Karpas-422 (cell line): ENCODE measurements at regions not wholly inside any gene's neighbourhood (a gene's known extent, or its start where the extent isn't known, plus 50 kb on each side); places are given as distances from the start of the nearest gene placed in this dataset.

Source experiments
- DNase-seq: peaks from one replicate; pipeline ENCODE4 v3.0.0-alpha.2; 2015
- H2AFZ ChIP-seq: fragments of 200-600 bp; sonication (generic); 2 replicates; pipeline ENCODE4 v1.6.1; 2014; ENCODE audit warnings: antibody characterized with exemption, low read length, mixed read lengths
- H3K27ac ChIP-seq: fragments of 200-600 bp; sonication (generic); 2 replicates; pipeline ENCODE4 v1.5.1; 2014; ENCODE audit warnings: mild to moderate bottlenecking, low read length, moderate library complexity
- H3K27me3 ChIP-seq: fragments of 200-600 bp; sonication (generic); 2 replicates; pipeline ENCODE4 v1.6.1; 2014; ENCODE audit warnings: low read length, mixed read lengths
- H3K36me3 ChIP-seq: fragments of 200-600 bp; sonication (generic); 2 replicates; pipeline ENCODE4 v1.6.1; 2014; ENCODE audit warnings: low read length, mixed read lengths; ENCODE audit not compliant: insufficient read depth
- H3K4me1 ChIP-seq: fragments of 200-600 bp; sonication (generic); 2 replicates; pipeline ENCODE4 v1.6.1; 2014; ENCODE audit warnings: mild to moderate bottlenecking, low read length, mixed read lengths
- H3K4me2 ChIP-seq: fragments of 200-600 bp; sonication (generic); 2 replicates; pipeline ENCODE4 v1.6.1; 2014; ENCODE audit warnings: low read length, low read depth, mild to moderate bottlenecking; ENCODE audit not compliant: poor library complexity, severe bottlenecking
- H3K4me3 ChIP-seq: fragments of 200-600 bp; sonication (generic); 2 replicates; pipeline ENCODE4 v1.5.1; 2014; ENCODE audit warnings: mild to moderate bottlenecking, antibody characterized with exemption, low read length, mixed read lengths
- H3K79me2 ChIP-seq: fragments of 200-600 bp; sonication (generic); 2 replicates; pipeline ENCODE4 v1.6.1; 2014; ENCODE audit warnings: mild to moderate bottlenecking, low read length, mixed read lengths
- H3K9ac ChIP-seq: fragments of 200-600 bp; sonication (generic); 2 replicates; pipeline ENCODE4 v1.6.0; 2014; ENCODE audit warnings: low read length
- H3K9me2 ChIP-seq: fragments of 200-600 bp; sonication (generic), shearing (Covaris generic); replicated peaks from 2 replicates; pipeline ENCODE4 v1.6.0; 2014; ENCODE audit warnings: mild to moderate bottlenecking, low read length, moderate library complexity; ENCODE audit not compliant: insufficient read depth
- H3K9me3 ChIP-seq: fragments of 300-700, 200-600 bp; sonication (generic); 2 replicates; pipeline ENCODE4 v1.6.1; 2014; ENCODE audit warnings: low read length, mixed read lengths
- H4K20me1 ChIP-seq: fragments of 200-600 bp; sonication (generic); 2 replicates; pipeline ENCODE4 v1.6.1; 2014; ENCODE audit warnings: mild to moderate bottlenecking, antibody characterized with exemption, low read length, low read depth; ENCODE audit not compliant: insufficient read depth

DNA sequence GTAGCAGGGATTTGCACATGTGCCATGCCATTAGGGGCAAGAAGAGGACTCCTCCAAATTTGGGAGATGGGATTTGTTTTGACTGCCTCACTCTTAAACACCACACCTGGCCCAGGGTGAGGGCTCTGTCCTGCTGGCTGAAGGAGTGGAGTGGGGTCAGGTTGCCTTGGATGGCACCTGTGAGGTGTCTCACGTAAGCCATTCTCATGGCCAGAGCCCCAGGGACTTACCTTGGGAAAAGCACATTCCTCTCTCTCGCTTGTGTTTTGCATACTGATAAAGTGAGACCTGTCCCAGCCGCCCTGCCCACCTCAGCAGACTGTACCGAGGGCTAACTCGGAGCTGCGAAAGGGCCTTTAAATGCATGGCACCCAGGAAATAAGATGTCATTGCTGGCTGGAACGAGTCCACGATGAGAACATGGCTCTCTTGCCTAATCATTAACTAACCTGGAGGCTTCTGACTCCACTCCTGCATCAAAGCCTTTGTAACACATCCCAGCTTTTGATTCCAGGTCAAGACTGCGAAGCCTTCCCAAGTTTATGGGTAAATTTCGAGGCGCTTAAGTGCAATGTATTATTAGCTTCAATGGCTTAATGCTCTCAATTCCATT is 184.0 kb upstream of the RNF32 start:
- H3K4me3 ChIP-seq: no peak overlapping the region
- H3K36me3 ChIP-seq: no peaks in the 10 kb centered on the region
- H3K9me3 ChIP-seq: no peaks in the 10 kb centered on the region
- H3K27me3 ChIP-seq: no peaks in the 10 kb centered on the region
- H3K9me2 ChIP-seq: no peaks in the 10 kb centered on the region
- no peak overlapping the region for H3K9ac ChIP-seq
- H3K4me2 ChIP-seq: no peak overlapping the region
- H3K79me2 ChIP-seq: no peaks in the 10 kb centered on the region
- H2AFZ ChIP-seq: no peak overlapping the region
- no peaks in the 10 kb centered on the region for H4K20me1 ChIP-seq
- no peak for DNase-seq
- no peaks in the 10 kb centered on the region for H3K4me1 ChIP-seq
- no peak overlapping the region for H3K27ac ChIP-seq

DNA sequence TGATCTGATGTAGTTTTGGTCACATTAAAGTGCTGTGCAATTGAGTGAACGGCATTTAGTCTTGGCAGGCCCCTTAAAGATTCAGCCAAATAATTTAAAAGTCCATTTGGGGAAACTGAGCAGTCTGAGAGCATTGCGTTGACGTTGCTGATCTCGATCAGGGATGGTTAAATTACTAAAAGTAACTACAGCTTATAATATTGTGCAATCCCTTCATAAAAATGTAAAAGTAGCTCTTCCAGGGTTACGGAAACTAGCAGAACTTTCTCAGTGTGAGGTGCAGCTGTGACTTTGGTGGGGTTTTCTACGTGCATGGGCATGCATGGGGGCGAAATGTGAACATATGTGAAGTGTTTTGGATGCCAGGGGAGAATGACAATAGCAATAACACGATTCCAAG is 184.5 kb upstream of the RNF32 start:
- no peaks in the 10 kb centered on the region for H3K9me3 ChIP-seq
- H3K36me3 ChIP-seq: no peaks in the 10 kb centered on the region
- H3K27me3 ChIP-seq: no peaks in the 10 kb centered on the region
- H4K20me1 ChIP-seq: no peaks in the 10 kb centered on the region
- no peaks in the 10 kb centered on the region for H3K9me2 ChIP-seq
- DNase-seq: no peak
- H3K9ac ChIP-seq: no peak overlapping the region
- no peaks in the 10 kb centered on the region for H3K4me1 ChIP-seq
- H3K27ac ChIP-seq: no peak overlapping the region
- H3K79me2 ChIP-seq: no peaks in the 10 kb centered on the region
- H3K4me3 ChIP-seq: no peak overlapping the region
- H3K4me2 ChIP-seq: no peak overlapping the region
- no peak overlapping the region for H2AFZ ChIP-seq

DNA sequence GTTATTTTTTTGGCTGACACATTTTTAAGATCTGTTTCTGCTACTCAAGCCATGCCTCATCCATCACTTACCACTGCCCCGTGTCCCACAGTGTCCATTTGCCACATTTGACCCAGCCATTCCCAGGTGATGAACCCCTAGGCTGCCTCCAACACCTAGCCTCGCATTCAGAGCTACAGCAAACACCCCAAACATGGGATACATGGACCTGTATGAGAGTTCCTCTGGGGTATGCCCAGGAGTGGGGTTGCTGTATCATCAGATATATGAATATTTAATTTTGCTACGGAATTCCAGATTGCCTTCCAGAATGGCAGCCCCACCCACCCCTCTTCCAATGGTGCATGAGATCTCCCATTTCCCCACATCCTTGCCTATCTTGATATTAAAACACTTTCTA is 190.1 kb upstream of the RNF32 start:
- Histone ChIP-seq H3K9me3 (no peaks in the 10 kb centered on the region), H3K4me2 (no peak overlapping the region), H3K79me2 (no peaks in the 10 kb centered on the region), H3K36me3 (no peaks in the 10 kb centered on the region), H3K9me2 (no peaks in the 10 kb centered on the region), H3K27me3 (no peaks in the 10 kb centered on the region), H3K9ac (no peak overlapping the region), H3K4me1 (no peaks in the 10 kb centered on the region), H3K4me3 (no peak overlapping the region), H3K27ac (no peak overlapping the region), H2AFZ (no peak overlapping the region), H4K20me1 (no peaks in the 10 kb centered on the region)
- DNase-seq: no peak

DNA sequence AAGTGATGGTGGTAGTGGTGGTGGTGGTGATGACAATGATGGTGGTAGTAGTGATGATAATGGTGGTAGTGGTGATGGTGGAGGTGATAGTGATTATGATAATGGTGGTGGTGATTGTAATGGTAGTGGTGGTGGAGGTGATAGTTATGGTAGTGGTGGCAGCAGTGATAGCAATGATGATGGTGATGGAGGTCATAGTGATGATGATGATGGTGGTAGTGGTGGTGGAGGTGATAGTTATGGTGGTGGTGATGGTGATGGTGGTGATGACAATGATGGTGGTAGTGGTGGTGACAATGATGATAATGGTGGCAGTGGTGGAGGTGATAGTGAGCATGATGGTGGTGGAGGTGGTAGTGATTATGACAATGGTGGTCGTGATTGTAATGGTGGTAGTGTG is 191.7 kb upstream of the RNF32 start:
- H4K20me1 ChIP-seq: no peaks in the 10 kb centered on the region
- no peaks in the 10 kb centered on the region for H3K27me3 ChIP-seq
- H2AFZ ChIP-seq: no peak overlapping the region
- H3K9ac ChIP-seq: no peak overlapping the region
- H3K9me3 ChIP-seq: no peaks in the 10 kb centered on the region
- H3K36me3 ChIP-seq: no peaks in the 10 kb centered on the region
- no peak overlapping the region for H3K4me3 ChIP-seq
- no peaks in the 10 kb centered on the region for H3K4me1 ChIP-seq
- no peaks in the 10 kb centered on the region for H3K79me2 ChIP-seq
- no peak for DNase-seq
- no peaks in the 10 kb centered on the region for H3K9me2 ChIP-seq
- H3K4me2 ChIP-seq: no peak overlapping the region
- H3K27ac ChIP-seq: no peak overlapping the region

DNA sequence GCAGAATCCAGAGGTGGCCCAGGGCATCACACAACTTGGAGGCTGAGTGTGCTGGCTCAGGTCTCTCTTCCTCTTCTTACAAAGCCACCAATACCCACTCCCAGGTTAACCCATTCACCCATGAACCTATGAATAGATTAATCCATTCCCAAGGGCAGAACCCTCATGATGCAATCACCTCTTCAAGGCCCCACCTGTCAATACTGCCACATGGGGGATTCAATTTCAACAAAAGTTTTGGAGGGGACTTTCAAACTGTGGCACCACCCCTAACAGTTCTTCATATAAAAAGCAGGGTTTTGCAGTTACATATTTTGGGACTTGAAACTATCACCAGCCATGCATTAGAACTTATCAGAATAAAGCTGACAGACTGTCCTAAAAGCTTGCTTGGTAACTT is 193.6 kb upstream of the RNF32 start:
- Histone ChIP-seq H3K9me3 (no peaks in the 10 kb centered on the region), H3K79me2 (no peaks in the 10 kb centered on the region), H3K9ac (no peak overlapping the region), H4K20me1 (no peaks in the 10 kb centered on the region), H3K4me2 (no peak overlapping the region), H3K27ac (no peak overlapping the region), H3K4me1 (no peaks in the 10 kb centered on the region), H2AFZ (no peak overlapping the region), H3K27me3 (no peaks in the 10 kb centered on the region), H3K4me3 (no peak overlapping the region), H3K9me2 (no peaks in the 10 kb centered on the region), H3K36me3 (no peaks in the 10 kb centered on the region)
- DNase-seq: no peak

DNA sequence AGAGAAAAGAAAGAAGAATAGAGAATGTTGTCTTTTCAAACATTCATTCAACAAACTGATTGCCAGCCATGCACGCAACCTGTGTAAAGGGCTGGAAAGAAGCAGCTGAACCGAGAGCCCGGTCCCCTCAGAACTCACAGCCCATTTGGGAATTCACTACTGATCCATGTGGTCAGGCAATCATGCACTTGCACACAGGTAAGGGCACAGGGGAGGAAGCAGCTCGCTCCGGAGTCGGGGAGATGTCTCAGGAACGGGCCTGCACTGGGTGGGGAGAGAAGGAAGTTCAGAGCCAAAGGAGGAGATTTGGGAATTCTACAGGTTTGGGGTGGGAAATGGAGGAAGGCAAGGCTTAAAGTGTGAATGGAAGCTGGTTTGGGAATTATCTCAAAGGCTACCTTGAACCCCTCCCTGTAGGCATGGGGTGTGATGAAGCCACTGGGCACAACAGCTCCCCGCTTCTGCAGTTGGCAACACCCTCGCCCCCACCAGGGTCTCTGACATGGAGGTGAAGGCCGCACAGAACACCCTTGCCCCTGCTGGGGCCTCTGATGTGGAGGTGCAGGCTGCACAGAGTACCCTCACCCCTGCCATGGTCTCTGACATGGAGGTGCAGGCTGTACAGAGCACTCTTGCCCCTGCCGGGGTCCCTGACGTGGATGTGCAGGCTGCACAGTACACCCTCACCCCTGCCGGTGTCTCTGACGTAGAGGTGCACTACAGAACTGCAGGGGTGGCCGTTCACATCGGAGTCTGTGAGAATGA is 194.4 kb upstream of the RNF32 start:
- no peak overlapping the region for H3K4me2 ChIP-seq
- no peaks in the 10 kb centered on the region for H3K27me3 ChIP-seq
- DNase-seq: no peak
- no peaks in the 10 kb centered on the region for H3K9me2 ChIP-seq
- H3K9ac ChIP-seq: no peak overlapping the region
- H4K20me1 ChIP-seq: no peaks in the 10 kb centered on the region
- no peak overlapping the region for H3K27ac ChIP-seq
- H2AFZ ChIP-seq: no peak overlapping the region
- H3K4me3 ChIP-seq: no peak overlapping the region
- no peaks in the 10 kb centered on the region for H3K79me2 ChIP-seq
- no peaks in the 10 kb centered on the region for H3K36me3 ChIP-seq
- no peaks in the 10 kb centered on the region for H3K4me1 ChIP-seq
- no peaks in the 10 kb centered on the region for H3K9me3 ChIP-seq

DNA sequence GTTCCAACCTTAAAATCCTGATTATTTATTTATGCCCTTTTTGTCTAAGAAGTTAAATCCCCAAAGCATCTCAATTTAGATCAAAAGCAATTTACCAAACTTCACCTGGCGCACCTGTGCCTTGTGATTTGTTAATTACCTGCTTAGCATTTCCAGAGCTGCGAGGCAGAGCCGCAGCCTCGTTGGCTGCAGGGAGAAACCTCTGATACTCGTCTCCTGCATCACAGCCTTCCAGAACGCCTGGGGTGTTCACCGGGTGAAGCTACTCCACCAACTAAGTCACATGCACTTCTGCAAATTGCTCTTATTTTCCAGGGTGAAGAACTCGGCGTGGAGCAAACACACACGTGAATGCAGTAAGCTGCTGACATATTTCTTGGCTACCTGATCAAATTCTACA is 198.1 kb upstream of the RNF32 start:
- Histone ChIP-seq H4K20me1 (no peaks in the 10 kb centered on the region), H3K79me2 (no peaks in the 10 kb centered on the region), H3K27me3 (no peaks in the 10 kb centered on the region), H3K9me2 (no peaks in the 10 kb centered on the region), H3K9me3 (no peaks in the 10 kb centered on the region), H3K9ac (no peak overlapping the region), H3K36me3 (no peaks in the 10 kb centered on the region), H3K4me3 (no peak overlapping the region), H3K27ac (no peak overlapping the region), H3K4me2 (no peak overlapping the region), H2AFZ (no peak overlapping the region), H3K4me1 (no peaks in the 10 kb centered on the region)
- DNase-seq: no peak

DNA sequence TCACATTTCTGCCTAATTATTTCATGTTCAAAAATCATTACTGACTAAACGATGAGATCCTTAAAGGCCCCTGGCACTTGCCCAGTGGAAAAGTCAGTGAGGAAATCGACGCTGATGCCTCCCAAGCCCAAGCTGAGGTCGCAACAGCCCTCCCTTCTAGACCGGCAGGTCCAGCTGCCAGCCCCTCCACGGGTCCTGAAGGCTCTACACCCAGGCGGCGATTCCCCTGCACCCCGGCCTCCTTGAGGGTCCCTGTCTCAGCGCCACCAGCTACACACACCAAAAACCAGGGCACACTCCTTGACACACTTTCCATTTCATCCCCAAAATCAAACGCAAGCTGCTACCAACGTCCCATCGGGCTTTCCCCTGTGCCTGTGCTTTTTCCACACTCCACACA is 200.1 kb upstream of the RNF32 start:
- H2AFZ ChIP-seq: no peak overlapping the region
- H3K4me2 ChIP-seq: no peak overlapping the region
- DNase-seq: no peak
- no peaks in the 10 kb centered on the region for H3K4me1 ChIP-seq
- H3K9ac ChIP-seq: no peak overlapping the region
- H3K9me2 ChIP-seq: no peaks in the 10 kb centered on the region
- H3K27me3 ChIP-seq: no peaks in the 10 kb centered on the region
- no peaks in the 10 kb centered on the region for H4K20me1 ChIP-seq
- H3K9me3 ChIP-seq: no peaks in the 10 kb centered on the region
- no peak overlapping the region for H3K27ac ChIP-seq
- H3K36me3 ChIP-seq: no peaks in the 10 kb centered on the region
- no peak overlapping the region for H3K4me3 ChIP-seq
- H3K79me2 ChIP-seq: no peaks in the 10 kb centered on the region
